ENCODE measurements at regions not wholly inside any gene's neighbourhood (a gene's known extent, or its start where the extent isn't known, plus 50 kb on each side); places are given as distances from the start of the nearest gene placed in this dataset.

- no peak for DNase-seq (ENCODE audit: low read depth)
Observed at GRCh38 chr9:103913899-103914298, 180.2 kb upstream of the SMC2 start.

DNA sequence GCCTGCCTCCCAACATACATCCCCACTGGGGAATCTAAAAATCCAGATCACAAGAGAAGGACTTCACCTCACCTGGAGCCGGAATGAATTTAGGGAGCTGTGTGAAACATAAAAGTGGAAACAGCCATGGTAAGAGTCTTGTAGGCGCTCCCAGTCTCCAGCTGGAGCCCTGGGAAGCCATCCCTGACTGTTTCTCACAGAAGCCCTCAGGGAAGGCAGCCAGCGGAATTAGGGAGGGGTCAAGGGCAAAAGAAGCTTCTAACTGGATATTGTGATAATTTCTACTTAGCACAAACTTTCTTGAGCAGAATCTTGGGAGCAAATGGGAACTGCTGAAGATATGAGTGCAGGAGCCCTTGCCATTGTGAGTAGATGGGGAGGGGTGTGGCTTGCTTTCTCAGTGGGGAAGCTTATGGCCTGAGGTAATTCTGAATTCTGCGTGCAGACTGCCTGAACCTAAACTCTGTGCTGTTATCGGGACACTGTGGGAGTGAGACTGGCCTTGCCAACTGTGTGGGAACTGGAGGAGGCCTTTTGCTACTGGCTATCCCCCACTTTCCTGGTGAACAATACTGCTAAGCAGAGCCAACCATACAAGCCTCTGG lies 174.4 kb upstream of the SMC2 start:
- DNase-seq (ENCODE audit: low read depth): no peak

DNA sequence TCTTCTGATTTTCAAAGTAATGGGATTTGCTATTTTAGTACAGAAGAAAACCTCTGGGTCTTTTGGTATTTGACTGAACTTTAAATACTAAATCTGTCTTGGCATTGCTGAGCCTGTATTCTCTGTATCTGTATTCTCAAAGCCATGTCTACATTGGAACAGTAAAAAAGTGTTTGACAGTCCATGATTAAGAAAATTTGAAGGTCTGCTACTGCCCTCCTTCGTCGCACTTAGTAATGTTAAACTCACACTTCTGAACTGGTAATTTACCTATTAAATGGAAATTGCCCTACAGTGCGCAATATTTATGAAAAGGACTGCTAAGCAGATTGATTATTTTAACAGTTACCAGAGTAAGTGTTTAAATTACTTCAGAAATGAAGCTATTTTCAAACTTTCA lies 165.7 kb upstream of the SMC2 start:
- DNase-seq (ENCODE audit: low read depth): peak; percentile 2

DNA sequence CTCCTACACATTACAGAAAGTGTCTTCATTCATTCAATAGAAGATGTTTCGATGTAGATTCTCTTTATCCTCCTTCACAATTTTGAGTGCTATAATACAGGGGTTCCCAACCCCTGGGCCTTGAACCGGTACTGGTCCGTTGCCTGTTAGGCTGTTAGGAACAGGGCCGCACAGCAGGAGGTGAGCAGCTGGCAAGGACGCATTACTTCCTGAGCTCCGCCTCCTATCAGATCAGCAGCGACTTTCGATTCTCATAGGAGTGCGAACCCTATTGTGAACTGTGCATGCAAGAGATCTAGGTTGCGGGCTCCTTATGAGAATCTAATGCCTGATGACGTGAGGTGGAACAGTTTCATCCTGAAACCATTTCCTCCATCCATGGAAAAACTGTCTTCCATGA lies 153.0 kb upstream of the SMC2 start:
- no peak for DNase-seq (ENCODE audit: low read depth)

DNA sequence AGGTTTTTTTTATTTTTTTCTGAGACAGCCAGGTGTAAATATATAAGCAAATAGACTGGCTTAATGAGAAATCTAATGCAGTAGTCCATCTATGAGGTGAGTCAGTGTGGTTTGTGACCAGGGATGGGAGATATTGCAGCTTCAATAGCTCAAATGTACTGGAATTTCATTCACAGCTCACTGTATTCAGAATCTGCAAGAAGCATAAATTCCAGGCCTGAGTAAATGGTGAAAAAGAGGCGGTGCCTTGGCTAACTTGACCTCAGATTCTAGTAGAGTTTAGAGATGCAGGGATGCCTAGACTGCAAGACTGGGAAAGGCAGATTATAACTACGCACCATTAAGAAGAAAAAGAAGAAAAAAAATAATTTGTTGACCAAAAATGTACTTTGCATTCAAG lies 151.9 kb upstream of the SMC2 start:
- no peak for DNase-seq (ENCODE audit: low read depth)

DNA sequence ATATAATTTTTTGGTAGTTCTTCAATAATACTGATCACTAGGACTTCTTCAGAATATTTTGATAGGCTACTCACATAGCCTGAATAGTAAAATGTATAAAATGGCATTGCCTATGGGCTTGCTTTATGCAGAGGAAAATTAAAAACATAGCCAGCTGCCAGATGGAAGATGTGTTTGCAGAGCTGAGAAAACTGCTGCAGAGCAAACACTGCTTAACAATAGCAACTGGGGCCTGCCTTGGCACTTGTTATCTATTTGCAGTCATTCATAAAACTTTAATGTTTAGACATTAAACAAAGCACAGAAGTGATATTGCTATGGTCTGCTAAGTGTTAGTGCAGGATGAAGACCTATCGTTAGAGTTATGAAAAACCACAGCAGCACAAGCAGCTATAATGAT lies 151.5 kb upstream of the SMC2 start:
- DNase-seq (ENCODE audit: low read depth): no peak

DNA sequence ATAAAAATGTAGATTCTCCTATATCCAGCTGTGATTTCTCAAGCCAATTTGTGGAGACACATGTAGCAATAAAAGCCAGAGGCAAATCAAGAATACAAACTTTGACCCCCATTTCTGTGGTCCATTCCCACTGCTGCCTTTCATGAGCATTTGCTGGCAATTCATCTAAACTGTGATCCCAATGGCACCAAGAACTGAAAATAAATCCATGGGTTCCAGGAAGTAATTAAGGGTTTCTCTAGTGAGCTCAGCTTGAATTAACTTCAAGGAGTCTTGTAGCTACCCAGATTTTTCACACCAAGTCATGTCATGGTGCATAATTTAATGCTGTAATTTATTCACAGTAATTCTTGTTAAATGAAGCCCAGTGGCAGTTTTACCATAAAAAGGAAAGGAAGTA lies 145.0 kb upstream of the SMC2 start:
- no peak for DNase-seq (ENCODE audit: low read depth)

GRCh38 chr9:103977163-103977562 lies 116.9 kb upstream of the SMC2 start:
- DNase-seq (ENCODE audit: low read depth): no peak

- no peak for DNase-seq (ENCODE audit: low read depth)
Observed at GRCh38 chr9:103978396-103978795, 115.7 kb upstream of the SMC2 start.

DNA sequence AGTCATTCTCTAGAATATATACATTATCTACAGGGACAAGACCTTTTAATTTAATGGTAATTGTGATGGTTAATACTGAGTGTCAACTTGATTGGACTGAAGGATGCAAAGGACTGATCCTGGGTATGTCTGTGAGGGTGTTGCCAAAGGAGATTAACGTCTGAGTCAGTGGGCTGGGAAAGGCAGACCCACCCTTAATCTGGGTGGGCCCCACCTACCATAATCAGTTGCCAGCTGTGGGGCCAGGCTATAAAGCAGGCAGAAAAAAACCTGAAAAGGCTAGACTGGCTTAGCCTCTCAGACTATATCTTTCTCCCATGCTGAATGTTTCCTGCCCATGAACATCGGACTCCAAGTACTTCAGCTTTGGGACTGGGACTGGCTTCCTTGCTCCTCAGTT lies 112.2 kb upstream of the SMC2 start:
- DNase-seq (ENCODE audit: low read depth): no peak

DNA sequence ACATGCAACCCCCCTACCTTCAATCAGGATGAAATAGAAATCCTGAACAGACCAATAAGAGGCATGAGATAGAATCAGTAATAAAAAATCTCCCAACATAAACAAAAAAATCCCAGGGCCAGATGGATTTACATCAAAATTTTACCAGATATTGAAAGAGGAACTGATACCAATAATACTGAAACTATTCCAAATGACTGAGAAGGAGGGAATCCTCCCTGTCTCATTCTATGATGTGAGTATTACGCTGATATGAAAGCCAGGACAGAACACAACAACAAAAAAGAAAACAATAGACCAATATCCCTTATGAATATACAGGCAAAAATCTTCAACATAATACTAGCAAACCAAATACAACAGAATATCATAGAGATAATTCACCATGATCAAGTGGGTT lies 109.0 kb upstream of the SMC2 start:
- no peak for DNase-seq (ENCODE audit: low read depth)

DNA sequence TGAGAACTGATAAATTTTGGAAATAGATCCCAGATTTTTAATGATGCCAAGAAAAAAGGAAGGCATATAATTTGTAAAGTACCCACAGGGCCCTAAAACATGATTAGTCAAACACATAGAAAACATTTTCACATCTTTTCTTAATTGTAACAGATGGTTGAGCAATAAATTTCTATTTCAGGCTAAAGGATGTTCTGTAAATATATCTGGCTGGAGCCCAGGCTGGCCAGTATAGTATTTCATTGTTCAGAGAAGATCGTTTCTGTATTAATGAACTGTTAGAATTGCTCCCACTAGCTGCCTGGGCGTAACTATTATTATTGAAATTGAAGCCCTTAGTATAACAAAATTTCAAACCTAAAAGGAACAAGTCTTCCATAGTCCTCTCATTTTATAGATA lies 105.3 kb upstream of the SMC2 start:
- no peak for DNase-seq (ENCODE audit: low read depth)

GRCh38 chr9:103990311-103990710 lies 103.8 kb upstream of the SMC2 start:
- DNase-seq (ENCODE audit: low read depth): no peak

GRCh38 chr9:103991001-103991400 lies 103.1 kb upstream of the SMC2 start:
- no peak for DNase-seq (ENCODE audit: low read depth)

- DNase-seq (ENCODE audit: low read depth): no peak
Observed at GRCh38 chr9:103991698-103992097, 102.4 kb upstream of the SMC2 start.

GRCh38 chr9:103992938-103993579 lies 101.0 kb upstream of the SMC2 start:
- no peak for DNase-seq (ENCODE audit: low read depth)

DNA sequence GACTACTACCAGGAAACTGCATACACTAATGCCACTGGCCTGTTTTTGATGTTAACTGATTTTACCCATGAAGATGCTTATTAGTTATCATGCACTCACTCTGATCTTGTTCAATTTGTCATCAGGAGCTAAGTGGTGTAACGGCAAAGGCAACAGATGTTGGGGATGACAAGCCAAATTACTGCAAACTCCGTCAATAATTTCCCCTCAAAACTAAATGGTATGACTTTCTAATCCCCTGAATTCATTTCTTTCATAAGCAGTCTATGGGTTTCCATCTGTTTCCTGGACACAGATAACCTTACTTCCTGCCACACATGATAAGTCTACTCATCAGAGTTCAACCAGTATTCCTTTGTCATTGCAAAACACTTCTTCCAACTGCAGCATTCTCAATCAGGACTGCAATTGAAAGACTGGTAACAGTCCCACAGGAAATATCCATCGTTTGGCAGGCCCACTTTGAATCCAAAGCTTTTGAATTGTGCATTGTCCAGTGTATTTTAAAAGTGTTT lies 96.2 kb upstream of the SMC2 start:
- DNase-seq (ENCODE audit: low read depth): no peak

- DNase-seq (ENCODE audit: low read depth): no peak
Observed at GRCh38 chr9:103999375-104000062, 94.6 kb upstream of the SMC2 start.

DNA sequence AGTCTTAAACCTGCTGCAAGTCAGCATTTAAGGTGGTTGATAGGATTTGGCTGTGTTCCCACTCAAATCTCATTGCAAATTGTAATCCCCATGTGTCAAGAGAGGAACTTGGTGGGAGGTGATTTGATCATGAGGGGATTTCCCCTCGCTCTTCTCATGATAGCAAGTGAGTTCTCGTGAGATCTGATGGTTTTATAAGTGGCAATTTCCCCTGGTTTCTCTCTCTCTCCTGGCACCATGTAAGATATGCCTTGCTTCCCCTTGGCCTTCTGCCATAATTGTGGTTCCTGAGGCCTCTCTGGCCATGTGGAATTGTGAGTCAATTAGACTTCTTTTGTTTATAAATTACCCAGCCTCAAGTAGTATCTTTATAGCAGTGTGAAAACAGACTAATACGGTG lies 84.3 kb upstream of the SMC2 start:
- DNase-seq (ENCODE audit: low read depth): peak; percentile 60

DNA sequence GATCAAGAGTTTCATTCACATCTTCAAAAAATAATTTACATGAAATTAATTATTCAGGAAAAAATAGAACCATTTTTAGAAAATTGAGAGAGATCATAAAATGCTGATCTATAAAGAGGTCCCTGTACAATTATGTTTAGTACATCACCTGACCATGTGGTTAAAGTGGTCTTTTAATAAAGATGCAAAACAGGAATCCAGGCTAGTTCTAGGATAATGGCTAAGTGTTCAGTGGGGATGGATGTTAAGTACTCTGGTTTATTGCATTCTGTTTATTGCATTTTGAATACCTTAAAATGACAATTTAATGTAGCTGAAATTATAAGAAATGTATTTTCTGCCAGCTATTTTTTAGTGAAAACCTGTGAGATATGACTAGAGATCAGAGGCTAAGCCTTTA lies 72.0 kb upstream of the SMC2 start:
- no peak for DNase-seq (ENCODE audit: low read depth)

GRCh38 chr9:104025104-104025503 lies 69.0 kb upstream of the SMC2 start:
- DNase-seq (ENCODE audit: low read depth): no peak

DNA sequence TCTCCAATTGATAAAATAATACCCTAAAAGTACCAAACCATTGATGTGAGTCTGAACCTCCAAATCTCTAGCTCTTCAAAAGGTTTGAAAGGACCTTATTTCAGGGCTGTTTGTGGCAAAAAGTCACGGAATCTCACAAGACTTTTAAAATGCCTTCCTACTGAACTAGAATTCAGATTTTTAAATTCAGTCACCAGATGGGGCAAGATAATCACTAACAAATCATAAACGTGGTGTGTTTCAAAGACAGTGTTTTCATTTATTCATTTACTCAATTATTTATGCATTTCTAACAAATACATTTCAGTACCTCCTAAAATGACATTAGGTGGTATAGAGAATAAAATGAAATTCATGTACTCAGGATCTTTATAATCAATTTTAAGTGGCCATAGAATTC lies 68.2 kb upstream of the SMC2 start:
- peak; percentile 3 for DNase-seq (ENCODE audit: low read depth)

GRCh38 chr9:104027295-104027694 lies 66.8 kb upstream of the SMC2 start:
- DNase-seq (ENCODE audit: low read depth): no peak
